HL-60 (cell line): ENCODE measurements at regions not wholly inside any gene's neighbourhood (a gene's known extent, or its start where the extent isn't known, plus 50 kb on each side); places are given as distances from the start of the nearest gene placed in this dataset.

Experiments used
- GABPA ChIP-seq: IDR thresholded peaks from 2 replicates; pipeline ENCODE4 v1.6.1; 2012; ENCODE audit warnings: low read depth
- POLR2AphosphoS5 ChIP-seq: IDR thresholded peaks from 2 replicates; pipeline ENCODE4 v1.6.1; 2012; ENCODE audit warnings: low read depth
- REST ChIP-seq: IDR thresholded peaks from 2 replicates; pipeline ENCODE4 v1.6.1; 2012; ENCODE audit warnings: low read depth; ENCODE audit not compliant: insufficient replicate concordance
- SPI1 ChIP-seq: IDR thresholded peaks from 2 replicates; pipeline ENCODE4 v1.6.1; 2012; ENCODE audit warnings: low read depth, mild to moderate bottlenecking, borderline replicate concordance
- TF ChIP-seq, protein P1 (sequence below): IDR thresholded peaks from one replicate; pipeline ENCODE4 v1.5.1; 2011; ENCODE audit warnings: low read length, control low read depth, inconsistent platforms; ENCODE audit not compliant: insufficient read depth

DNA sequence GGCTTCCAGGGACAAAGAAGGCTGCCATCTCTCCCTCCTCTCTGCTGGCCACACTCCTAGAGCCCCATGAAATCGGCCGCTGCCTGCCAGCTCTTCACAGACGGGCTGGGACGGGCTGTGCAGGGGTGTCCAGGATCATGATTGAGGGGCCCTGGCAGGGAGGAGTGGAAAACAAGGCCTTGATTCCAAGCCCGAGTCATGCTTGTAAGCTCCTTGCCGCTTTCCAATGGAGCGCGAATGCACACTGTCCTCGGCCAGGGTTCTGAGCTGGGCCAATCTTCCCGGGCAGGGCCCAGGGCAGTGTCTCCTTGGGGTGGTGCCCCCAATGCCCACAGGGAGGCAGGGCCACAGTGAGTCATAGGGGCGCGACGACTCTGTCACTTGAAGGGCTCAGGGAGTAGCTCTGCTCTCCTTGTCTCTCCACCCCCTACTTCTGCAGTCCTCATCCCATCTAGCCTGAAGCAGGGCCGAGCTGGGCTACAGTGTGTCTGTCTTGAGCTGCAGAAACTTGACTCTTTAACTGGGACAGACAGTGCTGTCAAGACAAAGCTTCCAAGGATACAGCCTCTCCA is 186.2 kb upstream of the SVIL start:
- TF ChIP-seq, protein P1, sequence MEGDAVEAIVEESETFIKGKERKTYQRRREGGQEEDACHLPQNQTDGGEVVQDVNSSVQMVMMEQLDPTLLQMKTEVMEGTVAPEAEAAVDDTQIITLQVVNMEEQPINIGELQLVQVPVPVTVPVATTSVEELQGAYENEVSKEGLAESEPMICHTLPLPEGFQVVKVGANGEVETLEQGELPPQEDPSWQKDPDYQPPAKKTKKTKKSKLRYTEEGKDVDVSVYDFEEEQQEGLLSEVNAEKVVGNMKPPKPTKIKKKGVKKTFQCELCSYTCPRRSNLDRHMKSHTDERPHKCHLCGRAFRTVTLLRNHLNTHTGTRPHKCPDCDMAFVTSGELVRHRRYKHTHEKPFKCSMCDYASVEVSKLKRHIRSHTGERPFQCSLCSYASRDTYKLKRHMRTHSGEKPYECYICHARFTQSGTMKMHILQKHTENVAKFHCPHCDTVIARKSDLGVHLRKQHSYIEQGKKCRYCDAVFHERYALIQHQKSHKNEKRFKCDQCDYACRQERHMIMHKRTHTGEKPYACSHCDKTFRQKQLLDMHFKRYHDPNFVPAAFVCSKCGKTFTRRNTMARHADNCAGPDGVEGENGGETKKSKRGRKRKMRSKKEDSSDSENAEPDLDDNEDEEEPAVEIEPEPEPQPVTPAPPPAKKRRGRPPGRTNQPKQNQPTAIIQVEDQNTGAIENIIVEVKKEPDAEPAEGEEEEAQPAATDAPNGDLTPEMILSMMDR: no peak
- TF ChIP-seq POLR2AphosphoS5 (no peak), REST (no peak), GABPA (no peak), SPI1 (no peak)
